ENCODE measurements at regions not wholly inside any gene's neighbourhood (a gene's known extent, or its start where the extent isn't known, plus 50 kb on each side); places are given as distances from the start of the nearest gene placed in this dataset.
"Not testable (repeated sequence)": the region's sequence is repeated elsewhere in the genome, so short reads cannot be mapped to it uniquely, and the experiment has no call there.

DNA sequence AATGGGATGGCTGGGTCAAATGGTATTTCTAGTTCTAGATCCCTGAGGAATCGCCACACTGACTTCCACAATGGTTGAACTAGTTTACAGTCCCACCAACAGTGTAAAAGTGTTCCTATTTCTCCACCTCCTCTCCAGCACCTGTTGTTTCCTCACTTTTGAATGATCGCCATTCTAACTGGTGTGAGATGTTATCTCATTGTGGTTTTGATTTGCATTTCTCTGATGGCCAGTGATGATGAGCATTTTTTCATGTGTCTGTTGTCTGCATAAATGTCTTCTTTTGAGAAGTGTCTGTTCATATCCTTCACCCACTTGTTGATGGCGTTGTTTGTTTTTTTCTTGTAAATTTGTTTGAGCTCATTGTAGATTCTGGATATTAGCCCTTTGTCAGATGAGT lies 272.9 kb upstream of the GRAMD2B start:
- TF ChIP-seq, protein P1, sequence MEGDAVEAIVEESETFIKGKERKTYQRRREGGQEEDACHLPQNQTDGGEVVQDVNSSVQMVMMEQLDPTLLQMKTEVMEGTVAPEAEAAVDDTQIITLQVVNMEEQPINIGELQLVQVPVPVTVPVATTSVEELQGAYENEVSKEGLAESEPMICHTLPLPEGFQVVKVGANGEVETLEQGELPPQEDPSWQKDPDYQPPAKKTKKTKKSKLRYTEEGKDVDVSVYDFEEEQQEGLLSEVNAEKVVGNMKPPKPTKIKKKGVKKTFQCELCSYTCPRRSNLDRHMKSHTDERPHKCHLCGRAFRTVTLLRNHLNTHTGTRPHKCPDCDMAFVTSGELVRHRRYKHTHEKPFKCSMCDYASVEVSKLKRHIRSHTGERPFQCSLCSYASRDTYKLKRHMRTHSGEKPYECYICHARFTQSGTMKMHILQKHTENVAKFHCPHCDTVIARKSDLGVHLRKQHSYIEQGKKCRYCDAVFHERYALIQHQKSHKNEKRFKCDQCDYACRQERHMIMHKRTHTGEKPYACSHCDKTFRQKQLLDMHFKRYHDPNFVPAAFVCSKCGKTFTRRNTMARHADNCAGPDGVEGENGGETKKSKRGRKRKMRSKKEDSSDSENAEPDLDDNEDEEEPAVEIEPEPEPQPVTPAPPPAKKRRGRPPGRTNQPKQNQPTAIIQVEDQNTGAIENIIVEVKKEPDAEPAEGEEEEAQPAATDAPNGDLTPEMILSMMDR (IDR thresholded peaks at IDR 0.05): not testable (repeated sequence)
- not testable (repeated sequence) for TF ChIP-seq POLR2A (IDR thresholded peaks at IDR 0.05)

Data from lower leg skin (tissue), 3 donors.